Osteocyte (in vitro differentiated cells): ENCODE measurements at regions not wholly inside any gene's neighbourhood (a gene's known extent, or its start where the extent isn't known, plus 50 kb on each side); places are given as distances from the start of the nearest gene placed in this dataset.

Experiments
- DNase-seq: peaks from one replicate; pipeline ENCODE4 v3.0.0; 2021; ENCODE audit warnings: mixed read lengths; ENCODE audit not compliant: unreplicated experiment; ENCODE audit errors: extremely low spot score
- H3K27ac Mint-ChIP-seq: one replicate; pipeline ENCODE4 v1.8.0; 2021; ENCODE audit warnings: mild to moderate bottlenecking, mixed read lengths; ENCODE audit not compliant: unreplicated experiment
- H3K27me3 Mint-ChIP-seq: one replicate; pipeline ENCODE4 v1.8.0; 2021; ENCODE audit warnings: mixed read lengths; ENCODE audit not compliant: unreplicated experiment
- H3K36me3 Mint-ChIP-seq: one replicate; pipeline ENCODE4 v1.8.0; 2021; ENCODE audit warnings: mixed read lengths; ENCODE audit not compliant: unreplicated experiment
- H3K4me1 Mint-ChIP-seq: one replicate; pipeline ENCODE4 v1.8.0; 2021; ENCODE audit warnings: mixed read lengths; ENCODE audit not compliant: unreplicated experiment
- H3K4me3 Mint-ChIP-seq: one replicate; pipeline ENCODE4 v1.8.0; 2021; ENCODE audit warnings: mild to moderate bottlenecking, moderate library complexity, mixed read lengths; ENCODE audit not compliant: unreplicated experiment
- H3K9me3 Mint-ChIP-seq: one replicate; pipeline ENCODE4 v1.8.0; 2021; ENCODE audit warnings: mixed read lengths; ENCODE audit not compliant: unreplicated experiment
- CTCF ChIP-seq: fragments of 200-600 bp; sonication (generic); IDR thresholded peaks from 2 replicates; pipeline ENCODE4 v1.5.0; 2021; ENCODE audit warnings: antibody characterized with exemption, mild to moderate bottlenecking, moderate library complexity

- TF ChIP-seq CTCF: no peak
- Mint-ChIP-seq H3K36me3 (no peaks in the 10 kb centered on the region), H3K4me3 (no peak overlapping the region), H3K27ac (no peak overlapping the region), H3K9me3 (no peaks in the 10 kb centered on the region), H3K27me3 (no peaks in the 10 kb centered on the region), H3K4me1 (peaks cover 25% of the 10 kb centered on the region)
- no peak for DNase-seq
These were observed 131.5 kb upstream of the VEGFC start for GRCh38 chr4:176924238-176924637.

DNA sequence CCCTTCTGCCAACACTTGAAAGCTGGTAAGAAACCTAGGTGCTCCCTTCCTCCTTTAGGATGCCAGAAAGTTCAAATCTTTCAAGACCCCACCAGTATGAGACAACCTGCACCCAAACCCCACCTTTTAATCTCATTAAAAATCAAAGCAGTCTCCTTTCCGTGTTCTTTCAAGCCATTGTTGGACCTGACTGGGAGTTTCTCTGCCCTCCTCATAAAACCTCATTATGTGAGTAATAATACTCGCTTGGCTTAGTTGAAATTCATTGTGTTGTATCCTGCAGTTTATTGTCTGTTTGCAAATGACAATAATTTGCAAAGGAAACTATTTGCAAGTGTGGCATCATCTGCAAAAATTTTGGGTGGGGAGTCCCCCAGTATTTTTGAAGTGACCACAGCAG, 133.2 kb upstream of the VEGFC start:
- DNase-seq: no peak
- Mint-ChIP-seq H3K9me3 (no peaks in the 10 kb centered on the region), H3K27me3 (no peaks in the 10 kb centered on the region), H3K4me1 (peaks cover 23% of the 10 kb centered on the region), H3K36me3 (no peaks in the 10 kb centered on the region), H3K4me3 (no peak overlapping the region), H3K27ac (no peak overlapping the region)
- TF ChIP-seq CTCF: no peak

GRCh38 chr4:176927117-176927516, 134.4 kb upstream of the VEGFC start:
- H3K27ac Mint-ChIP-seq: peak overlapping the region; percentile 49
- no peak overlapping the region for H3K4me3 Mint-ChIP-seq
- no peak for DNase-seq
- H3K4me1 Mint-ChIP-seq: peaks cover 20% of the 10 kb centered on the region
- no peak for TF ChIP-seq CTCF
- H3K9me3 Mint-ChIP-seq: no peaks in the 10 kb centered on the region
- no peaks in the 10 kb centered on the region for H3K36me3 Mint-ChIP-seq
- H3K27me3 Mint-ChIP-seq: no peaks in the 10 kb centered on the region

DNA sequence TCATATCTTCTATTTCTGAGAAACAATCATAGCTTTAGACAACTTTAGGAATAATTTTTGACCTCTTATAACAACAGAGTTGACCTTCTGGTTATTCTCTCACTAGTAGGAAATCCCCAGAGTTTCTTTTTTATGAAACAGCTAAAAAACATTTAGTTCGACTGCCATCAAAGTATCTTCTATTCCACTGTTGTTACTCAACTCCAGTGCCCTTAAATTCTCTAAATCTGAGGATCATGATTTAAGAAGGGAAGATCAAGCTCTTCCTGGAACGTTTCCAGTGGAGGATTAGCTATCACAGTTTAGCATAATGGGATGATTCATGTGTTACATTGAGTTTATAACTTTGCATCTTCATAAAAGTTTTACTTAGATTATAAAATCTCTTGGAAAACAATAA, 134.9 kb upstream of the VEGFC start:
- TF ChIP-seq CTCF: no peak
- no peak for DNase-seq
- Mint-ChIP-seq H3K27ac (peak overlapping the region; percentile 49), H3K36me3 (no peaks in the 10 kb centered on the region), H3K4me1 (peaks cover 19% of the 10 kb centered on the region), H3K4me3 (no peak overlapping the region), H3K27me3 (no peaks in the 10 kb centered on the region), H3K9me3 (no peaks in the 10 kb centered on the region)

GRCh38 chr4:176939445-176939844, 146.7 kb upstream of the VEGFC start:
- no peaks in the 10 kb centered on the region for H3K36me3 Mint-ChIP-seq
- no peak overlapping the region for H3K4me3 Mint-ChIP-seq
- H3K9me3 Mint-ChIP-seq: no peaks in the 10 kb centered on the region
- peak overlapping the region; percentile 71 for H3K27ac Mint-ChIP-seq
- TF ChIP-seq CTCF: no peak
- peaks cover 40% of the 10 kb centered on the region for H3K4me1 Mint-ChIP-seq
- H3K27me3 Mint-ChIP-seq: no peaks in the 10 kb centered on the region
- DNase-seq: no peak
